Uterus (tissue), 2 donors: ENCODE measurements at regions not wholly inside any gene's neighbourhood (a gene's known extent, or its start where the extent isn't known, plus 50 kb on each side); places are given as distances from the start of the nearest gene placed in this dataset.

ENCODE experiments used
- POLR2A ChIP-seq, 2 donors: fragments of 450-650 bp; IDR thresholded peaks; one replicate each; pipeline ENCODE4 v1.6.1; 2016; ENCODE audit warnings: antibody characterized with exemption in 2 of 2, mild to moderate bottlenecking in 1 of 2, moderate library complexity in 1 of 2
- TF ChIP-seq, protein P1 (sequence below), 4 experiments: fragments of 200-600 bp in 2 of 4; fragments of 450-650 bp in 2 of 4; sonication (generic) in 2 of 4; IDR thresholded peaks; one replicate each; pipeline ENCODE4 v1.5.1; 2016 to 2019; ENCODE audit warnings: antibody characterized with exemption in 4 of 4, mild to moderate bottlenecking in 2 of 4, moderate library complexity in 1 of 4

DNA sequence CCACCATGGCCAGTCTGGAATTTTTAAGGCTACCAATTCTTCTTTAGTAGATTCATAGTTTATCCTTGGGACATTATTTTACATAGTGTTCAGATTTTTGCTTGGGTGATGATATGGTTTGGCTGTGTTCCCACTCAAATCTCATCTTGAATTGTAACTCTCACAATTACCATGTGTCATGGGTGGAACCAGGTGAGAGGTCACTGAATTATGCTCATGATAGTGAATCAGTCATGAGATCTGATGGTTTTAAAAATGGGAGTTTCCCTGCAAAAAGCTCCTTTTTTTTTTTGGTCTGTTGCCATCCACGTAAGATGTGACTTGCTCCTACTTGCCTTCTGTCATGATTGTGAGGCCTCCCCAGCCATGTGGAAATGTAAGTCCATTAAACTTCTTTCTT, 163.9 kb downstream of the GABRG2 start:
- TF ChIP-seq POLR2A (IDR thresholded peaks at IDR 0.05): no peak
- TF ChIP-seq, protein P1, sequence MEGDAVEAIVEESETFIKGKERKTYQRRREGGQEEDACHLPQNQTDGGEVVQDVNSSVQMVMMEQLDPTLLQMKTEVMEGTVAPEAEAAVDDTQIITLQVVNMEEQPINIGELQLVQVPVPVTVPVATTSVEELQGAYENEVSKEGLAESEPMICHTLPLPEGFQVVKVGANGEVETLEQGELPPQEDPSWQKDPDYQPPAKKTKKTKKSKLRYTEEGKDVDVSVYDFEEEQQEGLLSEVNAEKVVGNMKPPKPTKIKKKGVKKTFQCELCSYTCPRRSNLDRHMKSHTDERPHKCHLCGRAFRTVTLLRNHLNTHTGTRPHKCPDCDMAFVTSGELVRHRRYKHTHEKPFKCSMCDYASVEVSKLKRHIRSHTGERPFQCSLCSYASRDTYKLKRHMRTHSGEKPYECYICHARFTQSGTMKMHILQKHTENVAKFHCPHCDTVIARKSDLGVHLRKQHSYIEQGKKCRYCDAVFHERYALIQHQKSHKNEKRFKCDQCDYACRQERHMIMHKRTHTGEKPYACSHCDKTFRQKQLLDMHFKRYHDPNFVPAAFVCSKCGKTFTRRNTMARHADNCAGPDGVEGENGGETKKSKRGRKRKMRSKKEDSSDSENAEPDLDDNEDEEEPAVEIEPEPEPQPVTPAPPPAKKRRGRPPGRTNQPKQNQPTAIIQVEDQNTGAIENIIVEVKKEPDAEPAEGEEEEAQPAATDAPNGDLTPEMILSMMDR (IDR thresholded peaks at IDR 0.05): no peak
